Endothelial cell of umbilical vein (primary cell): ENCODE measurements at regions not wholly inside any gene's neighbourhood (a gene's known extent, or its start where the extent isn't known, plus 50 kb on each side); places are given as distances from the start of the nearest gene placed in this dataset.

Source experiments
- BruUV-seq: library from RNA; stranded (reverse); fragments of 400-500 nt; replicated peaks from 2 replicates; lab custom pipeline; 2021; lab: Mats Ljungman, UMichigan
- CTCF ChIA-PET: fragments of 300-600, 350-600 bp; sonication (Branson Sonifier 250); formaldehyde crosslinking; loops from one replicate; lab custom pipeline; 2021; ENCODE audit warnings: antibody characterized with exemption, inconsistent platforms; lab: Charles Lee
- POLR2A ChIA-PET: fragments of 300-600, 350-600 bp; sonication (Branson Sonifier 250); formaldehyde crosslinking; loops from one replicate; lab custom pipeline; 2021; ENCODE audit warnings: antibody characterized with exemption, inconsistent platforms; lab: Charles Lee
- DNase-seq: peaks from one replicate; pipeline ENCODE4 v3.0.0-alpha.2; 2011; ENCODE audit warnings: low read depth, low spot score
- FAIRE-seq: peaks from 2 replicates; lab custom pipeline; 2011; peaks lifted over from hg19 to GRCh38; lab: Jason Lieb, UNC
- H2AFZ ChIP-seq: 2 replicates; pipeline ENCODE4 v1.6.0; 2012; ENCODE audit warnings: low read depth, low read length, control low read depth, inconsistent platforms
- H3K27ac ChIP-seq: 2 replicates; pipeline ENCODE4 v1.5.1; 2011; ENCODE audit warnings: low read depth, mild to moderate bottlenecking, control low read depth, low read length, moderate library complexity; ENCODE audit not compliant: insufficient read depth
- H3K27me3 ChIP-seq, 2 experiments: 2 replicates each; pipeline versions ENCODE4 v1.6.0 to v1.6.1; 2011; ENCODE audit warnings: low read length in 2 of 2, mixed read lengths in 1 of 2; ENCODE audit not compliant: control insufficient read depth in 2 of 2, insufficient read depth in 2 of 2
- H3K36me3 ChIP-seq, 2 experiments: 2 replicates in 1 of 2; 3 replicates in 1 of 2; pipeline ENCODE4 v1.5.1; 2011; ENCODE audit warnings: low read length in 2 of 2, mild to moderate bottlenecking in 1 of 2, moderate library complexity in 1 of 2; ENCODE audit not compliant: control insufficient read depth in 2 of 2, insufficient read depth in 2 of 2; ENCODE audit errors: extremely low read depth in 1 of 2
- H3K4me1 ChIP-seq: 3 replicates; pipeline ENCODE4 v1.5.1; 2011; ENCODE audit warnings: mild to moderate bottlenecking, low read length; ENCODE audit not compliant: control insufficient read depth, insufficient read depth; ENCODE audit errors: extremely low read depth
- H3K4me2 ChIP-seq: 2 replicates; pipeline ENCODE4 v1.6.1; 2011; ENCODE audit warnings: low read length, control low read depth, mixed read lengths; ENCODE audit not compliant: insufficient read depth
- H3K4me3 ChIP-seq, 3 experiments: fragments of 200-600 bp in 1 of 3; sonication (generic), shearing (Covaris generic) in 1 of 3; replicated peaks in 1 of 3; 2 replicates each; pipeline ENCODE4 v1.5.1; 2011 to 2016; ENCODE audit warnings: control low read depth in 3 of 3, low read length in 3 of 3, mild to moderate bottlenecking in 2 of 3, inconsistent platforms in 1 of 3, low read depth in 1 of 3, moderate library complexity in 1 of 3; ENCODE audit not compliant: insufficient read depth in 1 of 3
- H3K79me2 ChIP-seq: 2 replicates; pipeline ENCODE4 v1.6.0; 2012; ENCODE audit warnings: low read length, inconsistent platforms; ENCODE audit not compliant: control insufficient read depth, insufficient read depth
- H3K9ac ChIP-seq: replicated peaks from 2 replicates; pipeline ENCODE3; 2011; ENCODE audit warnings: low read length, control low read depth; ENCODE audit not compliant: insufficient read depth; ENCODE audit errors: extremely low read depth
- H3K9me1 ChIP-seq: replicated peaks from 3 replicates; pipeline ENCODE4 v1.6.0; 2011; ENCODE audit warnings: mild to moderate bottlenecking, low read length; ENCODE audit not compliant: control insufficient read depth, insufficient read depth; ENCODE audit errors: extremely low read depth
- H3K9me3 ChIP-seq: replicated peaks from 2 replicates; pipeline ENCODE4 v1.5.1; 2012; ENCODE audit warnings: low read length, inconsistent platforms; ENCODE audit not compliant: control insufficient read depth, insufficient read depth
- H4K20me1 ChIP-seq: replicated peaks from 2 replicates; pipeline ENCODE3; 2011; ENCODE audit warnings: mild to moderate bottlenecking, low read length; ENCODE audit not compliant: control insufficient read depth, insufficient read depth; ENCODE audit errors: extremely low read depth
- EZH2 ChIP-seq: IDR thresholded peaks from 2 replicates; pipeline ENCODE4 v1.6.1; 2012; ENCODE audit warnings: borderline replicate concordance, low read depth, mild to moderate bottlenecking, moderate library complexity, low read length, inconsistent platforms; ENCODE audit not compliant: severe bottlenecking
- FOS ChIP-seq: IDR thresholded peaks from 2 replicates; pipeline ENCODE4 v1.6.1; 2011; ENCODE audit warnings: mild to moderate bottlenecking, low read length, moderate library complexity, borderline replicate concordance; ENCODE audit not compliant: insufficient read depth
- GATA2 ChIP-seq: IDR thresholded peaks from 2 replicates; pipeline ENCODE4 v1.7.0; 2011; ENCODE audit warnings: low read depth, mild to moderate bottlenecking, moderate library complexity, mixed read lengths, low read length; ENCODE audit not compliant: insufficient read length, insufficient read depth
- JUN ChIP-seq: IDR thresholded peaks from 2 replicates; pipeline ENCODE4 v1.6.1; 2011; ENCODE audit warnings: borderline replicate concordance, low read depth; ENCODE audit not compliant: insufficient read length, insufficient read depth
- MYC ChIP-seq: IDR thresholded peaks from one replicate; pipeline ENCODE4 v1.6.1; 2011; ENCODE audit warnings: mild to moderate bottlenecking, low read depth, low read length
- POLR2A ChIP-seq: IDR thresholded peaks from 2 replicates; pipeline ENCODE4 v1.6.1; 2012; ENCODE audit warnings: low read depth, mild to moderate bottlenecking, control low read depth, low read length
- POLR2AphosphoS5 ChIP-seq: IDR thresholded peaks from 2 replicates; pipeline ENCODE4 v1.6.1; 2012; ENCODE audit warnings: low read depth, mild to moderate bottlenecking, control low read depth, low read length, moderate library complexity; ENCODE audit not compliant: insufficient read depth
- dilution Hi-C: fragments of 300-500 bp; cut with MboI; formaldehyde crosslinking; loops from one replicate; pipeline ENCODE4 v1.15.0; 2019; ENCODE audit warnings: low sequenced_read_pairs; ENCODE audit not compliant: extremely low pct_ligation_motif_present
- intact Hi-C: fragments of 100-400 bp; cut with micrococcal nuclease; formaldehyde crosslinking; loops from one replicate; pipeline ENCODE4 v1.10.0; 2022
- TF ChIP-seq, protein P1 (sequence below): IDR thresholded peaks from 2 replicates; pipeline ENCODE4 v1.6.1; 2011; ENCODE audit not compliant: insufficient read depth, insufficient read length
- TF ChIP-seq, protein P2 (sequence below), 2 donors: IDR thresholded peaks; 1 replicate in 1 of 2; 2 replicates in 1 of 2; pipeline ENCODE4 v1.5.1; 2011; ENCODE audit warnings: low read length in 2 of 2, mild to moderate bottlenecking in 2 of 2, moderate library complexity in 2 of 2, control low read depth in 1 of 2, inconsistent platforms in 1 of 2, low read depth in 1 of 2; ENCODE audit not compliant: insufficient read depth in 1 of 2; ENCODE audit errors: extremely low read depth in 1 of 2

DNA sequence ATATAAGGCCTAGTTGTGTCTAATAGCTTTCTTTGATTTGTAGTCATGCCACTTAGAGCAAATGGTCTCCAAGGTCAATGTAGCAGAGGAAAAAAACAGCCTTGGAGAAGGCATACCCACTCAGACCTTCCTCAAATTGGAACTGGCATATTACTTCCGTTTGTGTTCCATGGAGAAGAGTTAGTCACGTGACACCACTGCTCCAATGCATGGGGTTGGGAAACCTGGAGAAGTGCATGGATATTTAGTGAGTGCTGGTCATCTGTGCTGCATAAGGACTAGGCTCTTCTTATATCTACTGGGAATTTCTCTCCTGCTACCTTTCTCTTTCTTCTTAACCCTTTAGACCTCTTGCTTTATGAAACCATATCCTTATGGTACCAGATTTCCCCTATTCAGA lies 167.8 kb downstream of the BACH1 start:
- H2AFZ ChIP-seq = no peak overlapping the region
- H3K27ac ChIP-seq = no peak overlapping the region
- no peaks in the 10 kb centered on the region for H4K20me1 ChIP-seq
- H3K4me1 ChIP-seq = no peaks in the 10 kb centered on the region
- BruUV-seq = no TSS peak
- dilution Hi-C loops (no loop called here), intact Hi-C loops (no loop called here)
- H3K4me2 ChIP-seq = no peak overlapping the region
- POLR2A ChIA-PET = no interaction called here
- DNase-seq (no peak), FAIRE-seq (no peak)
- H3K4me3 ChIP-seq = no peak overlapping the region
- no peaks in the 10 kb centered on the region for H3K36me3 ChIP-seq
- H3K9ac ChIP-seq = no peak overlapping the region
- no peaks in the 10 kb centered on the region for H3K9me1 ChIP-seq
- CTCF ChIA-PET = no interaction called here
- H3K9me3 ChIP-seq = no peaks in the 10 kb centered on the region
- no peaks in the 10 kb centered on the region for H3K27me3 ChIP-seq
- TF ChIP-seq GATA2 = no peak
- TF ChIP-seq MYC = no peak
- TF ChIP-seq, protein P1, sequence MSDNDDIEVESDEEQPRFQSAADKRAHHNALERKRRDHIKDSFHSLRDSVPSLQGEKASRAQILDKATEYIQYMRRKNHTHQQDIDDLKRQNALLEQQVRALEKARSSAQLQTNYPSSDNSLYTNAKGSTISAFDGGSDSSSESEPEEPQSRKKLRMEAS = no peak
- no peak for TF ChIP-seq FOS
- no peak for TF ChIP-seq JUN
- TF ChIP-seq POLR2AphosphoS5 = no peak
- no peak for TF ChIP-seq EZH2
- TF ChIP-seq, protein P2, sequence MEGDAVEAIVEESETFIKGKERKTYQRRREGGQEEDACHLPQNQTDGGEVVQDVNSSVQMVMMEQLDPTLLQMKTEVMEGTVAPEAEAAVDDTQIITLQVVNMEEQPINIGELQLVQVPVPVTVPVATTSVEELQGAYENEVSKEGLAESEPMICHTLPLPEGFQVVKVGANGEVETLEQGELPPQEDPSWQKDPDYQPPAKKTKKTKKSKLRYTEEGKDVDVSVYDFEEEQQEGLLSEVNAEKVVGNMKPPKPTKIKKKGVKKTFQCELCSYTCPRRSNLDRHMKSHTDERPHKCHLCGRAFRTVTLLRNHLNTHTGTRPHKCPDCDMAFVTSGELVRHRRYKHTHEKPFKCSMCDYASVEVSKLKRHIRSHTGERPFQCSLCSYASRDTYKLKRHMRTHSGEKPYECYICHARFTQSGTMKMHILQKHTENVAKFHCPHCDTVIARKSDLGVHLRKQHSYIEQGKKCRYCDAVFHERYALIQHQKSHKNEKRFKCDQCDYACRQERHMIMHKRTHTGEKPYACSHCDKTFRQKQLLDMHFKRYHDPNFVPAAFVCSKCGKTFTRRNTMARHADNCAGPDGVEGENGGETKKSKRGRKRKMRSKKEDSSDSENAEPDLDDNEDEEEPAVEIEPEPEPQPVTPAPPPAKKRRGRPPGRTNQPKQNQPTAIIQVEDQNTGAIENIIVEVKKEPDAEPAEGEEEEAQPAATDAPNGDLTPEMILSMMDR (IDR thresholded peaks at IDR 0.05; ENCODE audit: extremely low read depth in 1 of 2, insufficient read depth in 1 of 2, low read depth in 1 of 2, low read length in 2 of 2) = no peak
- no peak for TF ChIP-seq POLR2A
- H3K79me2 ChIP-seq = no peaks in the 10 kb centered on the region
